SW480 (cell line): ENCODE measurements at regions not wholly inside any gene's neighbourhood (a gene's known extent, or its start where the extent isn't known, plus 50 kb on each side); places are given as distances from the start of the nearest gene placed in this dataset.
"Not testable (repeated sequence)": the region's sequence is repeated elsewhere in the genome, so short reads cannot be mapped to it uniquely, and the experiment has no call there.

ENCODE experiments used
- DNase-seq: peaks from one replicate; pipeline ENCODE4 v3.0.0-alpha.2; 2016; ENCODE audit warnings: low spot score

- no peak for DNase-seq
These were observed 230.9 kb upstream of the FSIP2 start for GRCh38 chr2:185507719-185508118.

- DNase-seq: no peak
These were observed 228.5 kb upstream of the FSIP2 start for GRCh38 chr2:185510060-185510459.

- DNase-seq: no peak
These were observed 226.7 kb upstream of the FSIP2 start for GRCh38 chr2:185511925-185512324.

- DNase-seq: no peak
These were observed 216.1 kb upstream of the FSIP2 start for GRCh38 chr2:185522472-185522871.

- not testable (repeated sequence) for DNase-seq
These were observed 214.4 kb upstream of the FSIP2 start for GRCh38 chr2:185524242-185524641.

GRCh38 chr2:185526161-185526560 is 212.4 kb upstream of the FSIP2 start:
- no peak for DNase-seq

GRCh38 chr2:185531721-185532120 is 206.9 kb upstream of the FSIP2 start:
- no peak for DNase-seq

- no peak for DNase-seq
These were observed 200.9 kb upstream of the FSIP2 start for GRCh38 chr2:185537689-185538088.

- DNase-seq: no peak
These were observed 171.4 kb upstream of the FSIP2 start for GRCh38 chr2:185567196-185567595.

- DNase-seq: no peak
These were observed 170.7 kb upstream of the FSIP2 start for GRCh38 chr2:185567940-185568339.

- DNase-seq: no peak
These were observed 160.3 kb upstream of the FSIP2 start for GRCh38 chr2:185578322-185578721.

- DNase-seq: no peak
These were observed 155.4 kb upstream of the FSIP2 start for GRCh38 chr2:185583058-185583816.

GRCh38 chr2:185585165-185585564 is 153.4 kb upstream of the FSIP2 start:
- not testable (repeated sequence) for DNase-seq

- not testable (repeated sequence) for DNase-seq
These were observed 147.3 kb upstream of the FSIP2 start for GRCh38 chr2:185591276-185591675.

GRCh38 chr2:185607945-185608344 is 130.7 kb upstream of the FSIP2 start:
- no peak for DNase-seq

- peak; percentile 5 for DNase-seq
These were observed 129.8 kb upstream of the FSIP2 start for GRCh38 chr2:185608799-185609198.

- no peak for DNase-seq
These were observed 128.3 kb upstream of the FSIP2 start for GRCh38 chr2:185610301-185610700.

GRCh38 chr2:185618625-185619024 is 120.0 kb upstream of the FSIP2 start:
- DNase-seq: no peak

GRCh38 chr2:185625604-185626003 is 113.0 kb upstream of the FSIP2 start:
- DNase-seq: no peak

- DNase-seq: no peak
These were observed 109.6 kb upstream of the FSIP2 start for GRCh38 chr2:185628985-185629384.

- no peak for DNase-seq
These were observed 105.0 kb upstream of the FSIP2 start for GRCh38 chr2:185633621-185634020.

GRCh38 chr2:185638771-185639170 is 99.8 kb upstream of the FSIP2 start:
- no peak for DNase-seq

- DNase-seq: no peak
These were observed 98.0 kb upstream of the FSIP2 start for GRCh38 chr2:185640588-185640987.

GRCh38 chr2:185643434-185643833 is 95.2 kb upstream of the FSIP2 start:
- no peak for DNase-seq
